ENCODE measurements at regions not wholly inside any gene's neighbourhood (a gene's known extent, or its start where the extent isn't known, plus 50 kb on each side); places are given as distances from the start of the nearest gene placed in this dataset.

GRCh38 chr9:13607481-13608441, 328.3 kb upstream of the MPDZ start:
- H3K9me3 ChIP-seq (ENCODE audit: low read length): no peaks in the 10 kb centered on the region
- 2% methylated on average over 6 of the region's 6 CpGs for WGBS (ENCODE audit: low lambda C conversion rate)
- ATAC-seq (no peak), FAIRE-seq (no peak), DNase-seq (ENCODE audit: low spot score) (no peak)
- no peak overlapping the region for H3K4me3 ChIP-seq (replicated peaks in 1 of 3; ENCODE audit: insufficient read depth in 1 of 3, low read depth in 2 of 3, low read length in 3 of 3)
- no peak overlapping the region for H3K4me2 ChIP-seq (ENCODE audit: low read depth, low read length)
- H2AFZ ChIP-seq (ENCODE audit: low read length): no peak overlapping the region
- H3K79me2 ChIP-seq (ENCODE audit: insufficient read depth, low read length): no peaks in the 10 kb centered on the region
- H3K4me1 ChIP-seq (ENCODE audit: insufficient read depth, low read length): no peaks in the 10 kb centered on the region
- H3K36me3 ChIP-seq (replicated peaks in 1 of 2; ENCODE audit: control insufficient read depth in 1 of 2, insufficient read depth in 2 of 2, low read length in 2 of 2): no peaks in the 10 kb centered on the region
- H4K20me1 ChIP-seq (ENCODE audit: insufficient read depth, low read length): no peaks in the 10 kb centered on the region
- intact Hi-C loops (cut with micrococcal nuclease; ENCODE audit: unreplicated experiment): no loop called here
- in situ Hi-C loops (cut with HindIII; ENCODE audit: extremely low pct_ligation_motif_present, low pct_unique_long_range_greater_than_20kb): loop anchor here (25.0 kb wide), 1 partner anchor 755 kb away; no protein-coding TSS in a partner anchor
- H3K27ac ChIP-seq (ENCODE audit: extremely low read length, insufficient read depth, low read length): no peak overlapping the region
- H3K27me3 ChIP-seq (ENCODE audit: control insufficient read depth in 1 of 2, insufficient read depth in 2 of 2, low read length in 2 of 2): no peaks in the 10 kb centered on the region
- ChIA-PET CTCF (ENCODE audit: low intra/inter-chr PET ratio, low total read pairs) (no interaction called here), POLR2A (no interaction called here)
- no peak overlapping the region for H3K9ac ChIP-seq (ENCODE audit: insufficient read depth, low read depth, low read length)
- no TSS peak for BruUV-seq (replicated peaks)
- TF ChIP-seq, protein P1, sequence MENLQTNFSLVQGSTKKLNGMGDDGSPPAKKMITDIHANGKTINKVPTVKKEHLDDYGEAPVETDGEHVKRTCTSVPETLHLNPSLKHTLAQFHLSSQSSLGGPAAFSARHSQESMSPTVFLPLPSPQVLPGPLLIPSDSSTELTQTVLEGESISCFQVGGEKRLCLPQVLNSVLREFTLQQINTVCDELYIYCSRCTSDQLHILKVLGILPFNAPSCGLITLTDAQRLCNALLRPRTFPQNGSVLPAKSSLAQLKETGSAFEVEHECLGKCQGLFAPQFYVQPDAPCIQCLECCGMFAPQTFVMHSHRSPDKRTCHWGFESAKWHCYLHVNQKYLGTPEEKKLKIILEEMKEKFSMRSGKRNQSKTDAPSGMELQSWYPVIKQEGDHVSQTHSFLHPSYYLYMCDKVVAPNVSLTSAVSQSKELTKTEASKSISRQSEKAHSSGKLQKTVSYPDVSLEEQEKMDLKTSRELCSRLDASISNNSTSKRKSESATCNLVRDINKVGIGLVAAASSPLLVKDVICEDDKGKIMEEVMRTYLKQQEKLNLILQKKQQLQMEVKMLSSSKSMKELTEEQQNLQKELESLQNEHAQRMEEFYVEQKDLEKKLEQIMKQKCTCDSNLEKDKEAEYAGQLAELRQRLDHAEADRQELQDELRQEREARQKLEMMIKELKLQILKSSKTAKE (CRISPR knock-in tag; IDR thresholded peaks at IDR 0.05; ENCODE audit: borderline replicate concordance): no peak
- TF ChIP-seq POGZ (CRISPR knock-in tag; IDR thresholded peaks at IDR 0.05) (no peak), SMARCE1 (IDR thresholded peaks at IDR 0.05; ENCODE audit: borderline replicate concordance) (no peak), ZNF138 (CRISPR knock-in tag; IDR thresholded peaks at IDR 0.05; ENCODE audit: low read depth) (no peak), LCORL (IDR thresholded peaks at IDR 0.05) (no peak), LCORL (CRISPR knock-in tag; IDR thresholded peaks at IDR 0.05) (no peak), ZMAT3 (CRISPR knock-in tag; conservative IDR thresholded peaks at IDR 0.05) (no peak), EP300 (IDR thresholded peaks at IDR 0.05; ENCODE audit: low read depth in 2 of 2, low read length in 2 of 2) (no peak), EP300 (CRISPR knock-in tag; IDR thresholded peaks at IDR 0.05; ENCODE audit: borderline replicate concordance) (no peak), HMG20A (CRISPR knock-in tag; IDR thresholded peaks at IDR 0.05; ENCODE audit: borderline replicate concordance) (no peak), AGO2 (optimal IDR thresholded peaks at IDR 0.05; ENCODE audit: low read depth, low read length) (no peak), TEAD3 (CRISPR knock-in tag; optimal IDR thresholded peaks at IDR 0.05; ENCODE audit: borderline replicate concordance) (no peak), ZNF501 (CRISPR knock-in tag; IDR thresholded peaks at IDR 0.05) (no peak), ZNF713 (CRISPR knock-in tag; IDR thresholded peaks at IDR 0.05) (no peak)
- TF ChIP-seq, protein P2, sequence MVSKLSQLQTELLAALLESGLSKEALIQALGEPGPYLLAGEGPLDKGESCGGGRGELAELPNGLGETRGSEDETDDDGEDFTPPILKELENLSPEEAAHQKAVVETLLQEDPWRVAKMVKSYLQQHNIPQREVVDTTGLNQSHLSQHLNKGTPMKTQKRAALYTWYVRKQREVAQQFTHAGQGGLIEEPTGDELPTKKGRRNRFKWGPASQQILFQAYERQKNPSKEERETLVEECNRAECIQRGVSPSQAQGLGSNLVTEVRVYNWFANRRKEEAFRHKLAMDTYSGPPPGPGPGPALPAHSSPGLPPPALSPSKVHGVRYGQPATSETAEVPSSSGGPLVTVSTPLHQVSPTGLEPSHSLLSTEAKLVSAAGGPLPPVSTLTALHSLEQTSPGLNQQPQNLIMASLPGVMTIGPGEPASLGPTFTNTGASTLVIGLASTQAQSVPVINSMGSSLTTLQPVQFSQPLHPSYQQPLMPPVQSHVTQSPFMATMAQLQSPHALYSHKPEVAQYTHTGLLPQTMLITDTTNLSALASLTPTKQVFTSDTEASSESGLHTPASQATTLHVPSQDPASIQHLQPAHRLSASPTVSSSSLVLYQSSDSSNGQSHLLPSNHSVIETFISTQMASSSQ (IDR thresholded peaks at IDR 0.05; ENCODE audit: low read depth): no peak
- TF ChIP-seq, protein P2 (CRISPR knock-in tag; IDR thresholded peaks at IDR 0.05; ENCODE audit: borderline replicate concordance): no peak
